ENCODE measurements at regions not wholly inside any gene's neighbourhood (a gene's known extent, or its start where the extent isn't known, plus 50 kb on each side); places are given as distances from the start of the nearest gene placed in this dataset.

DNA sequence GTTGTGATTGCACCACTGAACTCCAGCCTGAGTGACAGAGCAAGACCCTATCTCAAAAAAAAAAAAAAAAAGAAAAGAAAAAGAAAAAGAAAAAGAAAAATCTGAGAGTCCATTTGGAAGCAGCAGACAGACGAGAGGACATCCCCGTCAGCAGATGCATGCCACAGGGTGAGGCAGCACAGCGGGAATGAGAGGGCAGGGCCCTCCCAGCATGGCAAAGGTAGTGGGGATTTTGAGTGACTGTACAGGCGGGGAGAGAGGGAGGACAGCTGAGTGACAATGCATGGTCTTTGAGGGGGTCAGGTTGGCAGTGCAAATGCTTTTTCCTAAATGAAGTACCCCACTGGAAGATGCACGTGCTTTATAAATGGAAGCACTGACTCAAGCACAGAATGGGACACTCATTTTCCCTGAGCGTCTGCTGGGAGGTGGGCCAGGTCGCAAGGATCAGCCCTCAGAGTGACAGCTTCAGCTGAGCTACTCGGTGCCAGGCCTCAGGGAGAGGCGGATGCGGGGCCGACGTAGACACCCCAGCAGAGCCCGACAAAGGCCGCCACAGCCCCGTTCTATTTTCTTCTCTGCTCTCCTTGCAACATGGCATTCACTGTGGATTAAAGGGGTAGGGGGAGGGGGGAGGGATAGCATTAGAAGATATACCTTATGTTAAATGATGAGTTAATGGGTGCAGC, 113.5 kb downstream of the SHANK2 start:
- no peaks in the 10 kb centered on the region for H3K9me3 ChIP-seq
- H3K27me3 ChIP-seq, result no peaks in the 10 kb centered on the region
- H3K4me1 ChIP-seq, result no peaks in the 10 kb centered on the region
- in situ Hi-C loops (cut with MboI; ENCODE audit: low pct_ligation_motif_present in 1 of 4, low pct_unique_long_range_greater_than_20kb in 1 of 4, low sequenced_read_pairs in 3 of 4) (no loop called here), intact Hi-C loops (cut with DNase I; ENCODE audit: low total_unique reads) (no loop called here)
- no peak overlapping the region for H3K27ac ChIP-seq
- TF ChIP-seq EP300 (IDR thresholded peaks at IDR 0.05; ENCODE audit: low read depth), result no peak
- TF ChIP-seq, protein P1, sequence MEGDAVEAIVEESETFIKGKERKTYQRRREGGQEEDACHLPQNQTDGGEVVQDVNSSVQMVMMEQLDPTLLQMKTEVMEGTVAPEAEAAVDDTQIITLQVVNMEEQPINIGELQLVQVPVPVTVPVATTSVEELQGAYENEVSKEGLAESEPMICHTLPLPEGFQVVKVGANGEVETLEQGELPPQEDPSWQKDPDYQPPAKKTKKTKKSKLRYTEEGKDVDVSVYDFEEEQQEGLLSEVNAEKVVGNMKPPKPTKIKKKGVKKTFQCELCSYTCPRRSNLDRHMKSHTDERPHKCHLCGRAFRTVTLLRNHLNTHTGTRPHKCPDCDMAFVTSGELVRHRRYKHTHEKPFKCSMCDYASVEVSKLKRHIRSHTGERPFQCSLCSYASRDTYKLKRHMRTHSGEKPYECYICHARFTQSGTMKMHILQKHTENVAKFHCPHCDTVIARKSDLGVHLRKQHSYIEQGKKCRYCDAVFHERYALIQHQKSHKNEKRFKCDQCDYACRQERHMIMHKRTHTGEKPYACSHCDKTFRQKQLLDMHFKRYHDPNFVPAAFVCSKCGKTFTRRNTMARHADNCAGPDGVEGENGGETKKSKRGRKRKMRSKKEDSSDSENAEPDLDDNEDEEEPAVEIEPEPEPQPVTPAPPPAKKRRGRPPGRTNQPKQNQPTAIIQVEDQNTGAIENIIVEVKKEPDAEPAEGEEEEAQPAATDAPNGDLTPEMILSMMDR (IDR thresholded peaks at IDR 0.05), result no peak
- no peak for TF ChIP-seq POLR2AphosphoS5 (IDR thresholded peaks at IDR 0.05)
- TF ChIP-seq POLR2A (IDR thresholded peaks at IDR 0.05), result no peak
- H3K36me3 ChIP-seq, result no peaks in the 10 kb centered on the region
- H3K4me3 ChIP-seq, result no peak overlapping the region
- no peak for DNase-seq
- WGBS, 2 donors (ENCODE audit: low coverage in 1 of 2), result 85 to 100% methylated on average over 1 to 15 of the region's 15 CpGs

DNA sequence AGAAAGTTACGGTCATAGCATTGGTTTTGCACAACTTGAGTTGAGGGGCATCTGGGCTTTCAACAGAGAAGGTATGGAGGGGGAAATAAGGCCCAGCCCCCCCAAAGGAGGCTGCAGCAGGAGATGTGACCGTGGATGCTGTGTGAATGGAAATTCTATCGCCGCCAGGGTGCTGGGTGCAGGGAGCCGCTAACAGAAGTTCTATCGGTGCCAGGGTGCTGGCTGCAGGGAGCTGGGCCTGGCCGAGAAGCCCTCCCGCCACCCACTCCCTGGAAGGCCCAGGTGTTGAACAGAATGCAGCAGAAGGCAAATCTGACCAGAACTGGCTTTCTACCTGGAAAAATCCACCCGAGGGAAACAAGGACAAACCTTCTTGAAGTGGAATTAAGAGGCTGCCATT, 115.0 kb downstream of the SHANK2 start:
- Histone ChIP-seq H3K27me3 (no peaks in the 10 kb centered on the region), H3K27ac (no peak overlapping the region), H3K36me3 (no peaks in the 10 kb centered on the region), H3K9me3 (no peaks in the 10 kb centered on the region), H3K4me1 (no peaks in the 10 kb centered on the region), H3K4me3 (no peak overlapping the region)
- intact Hi-C loops (cut with DNase I; ENCODE audit: low total_unique reads), result no loop called here
- in situ Hi-C loops (cut with MboI; ENCODE audit: low pct_ligation_motif_present in 1 of 4, low pct_unique_long_range_greater_than_20kb in 1 of 4, low sequenced_read_pairs in 3 of 4), result no loop called here
- TF ChIP-seq EP300 (IDR thresholded peaks at IDR 0.05; ENCODE audit: low read depth), result no peak
- no peak for TF ChIP-seq POLR2A (IDR thresholded peaks at IDR 0.05)
- TF ChIP-seq POLR2AphosphoS5 (IDR thresholded peaks at IDR 0.05), result no peak
- TF ChIP-seq, protein P1 (IDR thresholded peaks at IDR 0.05), result no peak
- WGBS, 2 donors (ENCODE audit: low coverage in 1 of 2), result 91 to 92% methylated on average over 7 to 9 of the region's 9 CpGs
- no peak for DNase-seq

DNA sequence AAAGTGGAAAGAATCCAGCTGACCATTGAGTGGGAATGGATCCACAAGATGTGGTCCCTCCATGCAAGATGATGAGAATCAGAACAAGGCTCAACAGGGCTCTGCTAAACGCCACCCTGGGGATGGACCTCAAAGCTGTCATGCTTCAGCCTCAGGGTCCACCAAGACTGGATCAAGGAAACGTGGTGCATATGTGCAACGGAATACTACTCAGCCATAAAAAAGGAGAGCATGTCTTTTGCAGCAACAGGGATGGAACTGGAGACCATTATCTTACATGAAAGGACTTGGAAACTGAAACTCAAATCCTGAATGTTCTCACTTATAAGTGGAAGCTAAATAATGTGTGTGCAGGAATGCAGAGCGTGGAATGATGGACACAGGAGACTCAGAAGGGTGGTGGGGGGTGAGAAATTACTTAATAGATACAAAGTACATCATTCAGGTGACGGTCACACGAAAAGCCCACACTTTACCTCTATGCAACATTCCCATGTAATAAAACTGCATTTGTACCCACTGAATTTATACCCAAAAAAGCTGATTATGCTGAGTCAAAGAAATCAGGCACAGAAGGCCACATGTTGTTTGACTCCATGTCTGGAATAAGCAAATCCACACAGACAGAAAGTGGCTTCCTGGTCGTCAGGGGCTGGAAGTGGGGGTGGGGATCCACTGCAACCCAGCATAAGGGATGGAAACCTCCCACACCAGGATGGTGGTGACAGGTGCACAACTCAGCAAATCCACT, 116.1 kb downstream of the SHANK2 start:
- no peaks in the 10 kb centered on the region for H3K4me1 ChIP-seq
- H3K36me3 ChIP-seq, result no peaks in the 10 kb centered on the region
- intact Hi-C loops (cut with DNase I; ENCODE audit: low total_unique reads) (no loop called here), in situ Hi-C loops (cut with MboI; ENCODE audit: low pct_ligation_motif_present in 1 of 4, low pct_unique_long_range_greater_than_20kb in 1 of 4, low sequenced_read_pairs in 3 of 4) (no loop called here)
- H3K4me3 ChIP-seq, result no peak overlapping the region
- TF ChIP-seq EP300 (IDR thresholded peaks at IDR 0.05; ENCODE audit: low read depth), result no peak
- no peak for TF ChIP-seq POLR2AphosphoS5 (IDR thresholded peaks at IDR 0.05)
- TF ChIP-seq, protein P1 (IDR thresholded peaks at IDR 0.05), result no peak
- TF ChIP-seq POLR2A (IDR thresholded peaks at IDR 0.05), result no peak
- no peak overlapping the region for H3K27ac ChIP-seq
- H3K9me3 ChIP-seq, result no peaks in the 10 kb centered on the region
- H3K27me3 ChIP-seq, result no peaks in the 10 kb centered on the region
- no peak for DNase-seq
- WGBS, 2 donors (ENCODE audit: low coverage in 1 of 2), result 81 to 82% methylated on average over 5 to 7 of the region's 7 CpGs

DNA sequence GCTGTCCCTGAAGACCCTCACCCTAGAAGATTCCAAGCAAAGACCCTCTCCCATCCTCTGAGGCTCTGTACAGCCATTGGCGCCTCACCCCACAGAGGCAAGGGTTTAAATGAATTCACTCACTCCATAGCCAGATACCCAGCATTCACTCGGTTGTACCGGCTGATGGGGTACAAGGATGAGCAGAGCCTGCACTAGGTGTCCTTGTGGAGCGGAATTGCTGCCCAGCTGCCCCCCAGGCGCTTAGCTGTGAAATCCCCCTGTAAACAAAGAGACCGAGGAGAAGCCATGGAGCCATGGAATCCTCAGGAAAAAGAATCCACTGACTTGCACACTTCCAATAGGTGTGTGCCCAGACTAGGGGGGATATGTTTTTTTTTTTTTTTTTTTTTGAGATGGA, 117.3 kb downstream of the SHANK2 start:
- 88% methylated on average over 6 of the region's 6 CpGs; no CpG with 5 or more reads in 1 of the 2 donors for WGBS, 2 donors (ENCODE audit: low coverage in 1 of 2)
- in situ Hi-C loops (cut with MboI; ENCODE audit: low pct_ligation_motif_present in 1 of 4, low pct_unique_long_range_greater_than_20kb in 1 of 4, low sequenced_read_pairs in 3 of 4) (no loop called here), intact Hi-C loops (cut with DNase I; ENCODE audit: low total_unique reads) (no loop called here)
- TF ChIP-seq POLR2AphosphoS5 (IDR thresholded peaks at IDR 0.05), result no peak
- TF ChIP-seq, protein P1 (IDR thresholded peaks at IDR 0.05), result no peak
- no peak for TF ChIP-seq POLR2A (IDR thresholded peaks at IDR 0.05)
- TF ChIP-seq EP300 (IDR thresholded peaks at IDR 0.05; ENCODE audit: low read depth), result no peak
- Histone ChIP-seq H3K27ac (no peak overlapping the region), H3K4me1 (no peaks in the 10 kb centered on the region), H3K9me3 (no peaks in the 10 kb centered on the region), H3K4me3 (no peak overlapping the region), H3K27me3 (no peaks in the 10 kb centered on the region), H3K36me3 (no peaks in the 10 kb centered on the region)
- no peak for DNase-seq

Measured in transverse colon (tissue), 4 donors.